Gastrocnemius medialis (tissue), 4 donors: ENCODE measurements at regions not wholly inside any gene's neighbourhood (a gene's known extent, or its start where the extent isn't known, plus 50 kb on each side); places are given as distances from the start of the nearest gene placed in this dataset.
"Not testable (repeated sequence)": the region's sequence is repeated elsewhere in the genome, so short reads cannot be mapped to it uniquely, and the experiment has no call there.

Experiments
- POLR2A ChIP-seq, 2 donors: fragments of 450-650 bp; IDR thresholded peaks; one replicate each; pipeline ENCODE4 v1.6.1; 2017; ENCODE audit warnings: antibody characterized with exemption in 2 of 2, mild to moderate bottlenecking in 2 of 2, moderate library complexity in 2 of 2
- TF ChIP-seq, protein P1 (sequence below), 5 experiments: fragments of 450-650 bp in 3 of 5; fragments of 200-600 bp in 2 of 5; sonication (generic) in 2 of 5; IDR thresholded peaks in 4 of 5; conservative IDR thresholded peaks in 1 of 5; 1 replicate in 4 of 5; 2 replicates in 1 of 5; pipeline ENCODE4 v1.5.1; 2016 to 2019; ENCODE audit warnings: antibody characterized with exemption in 5 of 5, mild to moderate bottlenecking in 3 of 5, moderate library complexity in 3 of 5

DNA sequence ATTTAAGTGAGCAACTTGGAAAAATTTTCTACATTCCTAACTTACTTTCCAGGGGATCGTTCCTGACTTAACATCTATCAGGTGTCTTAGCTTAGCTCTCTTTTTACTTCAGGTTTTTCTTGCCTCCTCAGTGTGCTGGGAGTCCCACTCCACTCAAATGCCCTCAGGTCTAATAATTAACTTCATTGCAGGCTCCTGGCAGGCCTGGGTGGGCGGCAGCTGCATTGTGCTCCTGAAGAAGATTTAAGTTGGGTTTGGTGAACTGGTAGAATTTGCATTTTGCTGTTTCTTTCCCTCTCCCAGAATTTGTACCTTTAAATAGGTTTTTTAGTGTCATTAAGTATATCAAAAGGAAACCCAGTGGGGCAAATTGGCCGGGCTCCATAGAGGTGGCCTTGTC lies 90.5 kb upstream of the SAMD11 start:
- TF ChIP-seq, protein P1, sequence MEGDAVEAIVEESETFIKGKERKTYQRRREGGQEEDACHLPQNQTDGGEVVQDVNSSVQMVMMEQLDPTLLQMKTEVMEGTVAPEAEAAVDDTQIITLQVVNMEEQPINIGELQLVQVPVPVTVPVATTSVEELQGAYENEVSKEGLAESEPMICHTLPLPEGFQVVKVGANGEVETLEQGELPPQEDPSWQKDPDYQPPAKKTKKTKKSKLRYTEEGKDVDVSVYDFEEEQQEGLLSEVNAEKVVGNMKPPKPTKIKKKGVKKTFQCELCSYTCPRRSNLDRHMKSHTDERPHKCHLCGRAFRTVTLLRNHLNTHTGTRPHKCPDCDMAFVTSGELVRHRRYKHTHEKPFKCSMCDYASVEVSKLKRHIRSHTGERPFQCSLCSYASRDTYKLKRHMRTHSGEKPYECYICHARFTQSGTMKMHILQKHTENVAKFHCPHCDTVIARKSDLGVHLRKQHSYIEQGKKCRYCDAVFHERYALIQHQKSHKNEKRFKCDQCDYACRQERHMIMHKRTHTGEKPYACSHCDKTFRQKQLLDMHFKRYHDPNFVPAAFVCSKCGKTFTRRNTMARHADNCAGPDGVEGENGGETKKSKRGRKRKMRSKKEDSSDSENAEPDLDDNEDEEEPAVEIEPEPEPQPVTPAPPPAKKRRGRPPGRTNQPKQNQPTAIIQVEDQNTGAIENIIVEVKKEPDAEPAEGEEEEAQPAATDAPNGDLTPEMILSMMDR (IDR thresholded peaks at IDR 0.05 in 4 of 5, conservative IDR thresholded peaks at IDR 0.05 in 1 of 5) = not testable (repeated sequence)
- not testable (repeated sequence) for TF ChIP-seq POLR2A (IDR thresholded peaks at IDR 0.05)
